GM12878 (cell line): ENCODE measurements at regions not wholly inside any gene's neighbourhood (a gene's known extent, or its start where the extent isn't known, plus 50 kb on each side); places are given as distances from the start of the nearest gene placed in this dataset.

Experiments
- ATAC-seq: fragments of 200-7000 bp; cut with Tn5 transposase; 3 replicates; pipeline ENCODE4 v1.9.1; 2020; ENCODE audit warnings: mild to moderate bottlenecking, moderate library complexity
- BruUV-seq: library from RNA; stranded (reverse); fragments of 400-500 nt; replicated peaks from 2 replicates; lab custom pipeline; 2021; lab: Mats Ljungman, UMichigan
- CTCF ChIA-PET: fragments of 300-600 bp; sonication (Branson Sonifier 250); formaldehyde crosslinking; extraction: SDS; loops from one replicate; lab custom pipeline; 2021; ENCODE audit warnings: inconsistent platforms; lab: Yijun Ruan, JAX
- POLR2A ChIA-PET: fragments of 350-600 bp; formaldehyde crosslinking; extraction: SDS; loops from one replicate; lab custom pipeline; 2021; ENCODE audit warnings: inconsistent platforms; lab: Charles Lee
- RAD21 ChIA-PET: fragments of 300-600 bp; sonication (Branson Sonifier 250); formaldehyde crosslinking; loops from one replicate; lab custom pipeline; 2023; ENCODE audit warnings: antibody characterized with exemption; ENCODE audit not compliant: unreplicated experiment; lab: Charles Lee
- SMC1A ChIA-PET: fragments of 300-600 bp; sonication (Branson Sonifier 250); formaldehyde crosslinking; loops from one replicate; lab custom pipeline; 2023; ENCODE audit not compliant: unreplicated experiment, uncharacterized antibody; lab: Charles Lee
- DNase-seq: peaks from one replicate; pipeline ENCODE4 v3.0.0-alpha.2; 2011; ENCODE audit warnings: low read depth, low spot score
- FAIRE-seq: peaks from 3 replicates; lab custom pipeline; 2011; peaks lifted over from hg19 to GRCh38; lab: Jason Lieb, UNC
- H2AFZ ChIP-seq: 2 replicates; pipeline ENCODE4 v1.6.0; 2011; ENCODE audit warnings: low read depth, low read length, control low read depth; ENCODE audit not compliant: control insufficient read depth
- H3K27ac ChIP-seq: 2 replicates; pipeline ENCODE4 v1.5.1; 2011; ENCODE audit warnings: control low read depth; ENCODE audit not compliant: control insufficient read depth, insufficient read depth
- H3K27me3 ChIP-seq, 2 experiments: replicated peaks in 1 of 2; 2 replicates each; pipeline versions ENCODE4 v1.6.0 to v1.6.1; 2011; ENCODE audit warnings: low read length in 1 of 2; ENCODE audit not compliant: control insufficient read depth in 2 of 2, insufficient read depth in 2 of 2
- H3K36me3 ChIP-seq, 2 experiments: 2 replicates each; pipeline ENCODE4 v1.5.1; 2011; ENCODE audit warnings: low read length in 1 of 2; ENCODE audit not compliant: control insufficient read depth in 2 of 2, insufficient read depth in 2 of 2
- H3K4me1 ChIP-seq: 2 replicates; pipeline ENCODE4 v1.6.1; 2011; ENCODE audit warnings: mild to moderate bottlenecking, low read length, moderate library complexity, mixed read lengths; ENCODE audit not compliant: control insufficient read depth, insufficient read depth
- H3K4me2 ChIP-seq: 2 replicates; pipeline ENCODE4 v1.6.0; 2011; ENCODE audit warnings: control low read depth; ENCODE audit not compliant: control insufficient read depth, insufficient read depth
- H3K4me3 ChIP-seq: fragments of 200-600 bp; sonication (generic); 2 replicates; pipeline ENCODE4 v1.5.1; 2016
- H3K79me2 ChIP-seq: 2 replicates; pipeline ENCODE4 v1.6.0; 2011; ENCODE audit warnings: low read length; ENCODE audit not compliant: control insufficient read depth, insufficient read depth
- H3K9ac ChIP-seq: 2 replicates; pipeline ENCODE4 v1.8.0; 2011; ENCODE audit warnings: low read length, control low read depth, mixed read lengths; ENCODE audit not compliant: control insufficient read depth, insufficient read depth
- H3K9me3 ChIP-seq: replicated peaks from 3 replicates; pipeline ENCODE4 v1.5.1; 2011; ENCODE audit warnings: mild to moderate bottlenecking, low read length; ENCODE audit not compliant: control insufficient read depth, insufficient read depth
- H4K20me1 ChIP-seq: 2 replicates; pipeline ENCODE4 v1.6.0; 2011; ENCODE audit not compliant: control insufficient read depth, insufficient read depth
- BMI1 ChIP-seq: fragments of 450-650 bp; IDR thresholded peaks from 2 replicates; pipeline ENCODE4 v1.6.1; 2016; ENCODE audit warnings: mild to moderate bottlenecking, moderate library complexity, borderline replicate concordance
- BRCA1 ChIP-seq: IDR thresholded peaks from 2 replicates; pipeline ENCODE4 v1.6.1; 2011; ENCODE audit warnings: low read depth, low read length, improper control_type of control experiment
- FOS ChIP-seq: IDR thresholded peaks from 3 replicates; pipeline ENCODE4 v1.6.1; 2011; ENCODE audit warnings: borderline replicate concordance; ENCODE audit not compliant: insufficient read length; ENCODE audit errors: extremely low read depth
- LARP7 ChIP-seq: fragments of 450-650 bp; IDR thresholded peaks from 2 replicates; pipeline ENCODE4 v1.6.1; 2017; ENCODE audit warnings: mild to moderate bottlenecking
- RAD21 ChIP-seq: IDR thresholded peaks from 2 replicates; pipeline ENCODE4 v1.6.1; 2011; ENCODE audit warnings: mild to moderate bottlenecking, low read depth, low read length, moderate library complexity; ENCODE audit not compliant: insufficient read depth
- RELA ChIP-seq: fragments of 450-650 bp; IDR thresholded peaks from 2 replicates; pipeline ENCODE4 v1.8.0; 2014; ENCODE audit warnings: borderline replicate concordance; ENCODE audit not compliant: partially characterized antibody
- REST ChIP-seq: IDR thresholded peaks from 2 replicates; pipeline ENCODE4 v1.6.1; 2012; ENCODE audit warnings: mild to moderate bottlenecking, low read depth, low read length
- RUNX3 ChIP-seq: IDR thresholded peaks from 2 replicates; pipeline ENCODE4 v1.6.1; 2012; ENCODE audit warnings: low read length, inconsistent platforms
- SIX5 ChIP-seq: IDR thresholded peaks from 2 replicates; pipeline ENCODE4 v1.6.1; 2011; ENCODE audit warnings: mild to moderate bottlenecking, low read depth, low read length, moderate library complexity; ENCODE audit not compliant: severe bottlenecking
- SMARCA5 ChIP-seq: fragments of 450-650 bp; IDR thresholded peaks from 2 replicates; pipeline ENCODE4 v1.6.1; 2017; ENCODE audit warnings: mild to moderate bottlenecking
- SPI1 ChIP-seq: IDR thresholded peaks from 2 replicates; pipeline ENCODE4 v1.6.1; 2011; ENCODE audit warnings: low read depth, mild to moderate bottlenecking, low read length, moderate library complexity, borderline replicate concordance; ENCODE audit not compliant: insufficient read depth
- WGBS: methylation state at CpG from one replicate; pipeline ENCODE4 v1.1.6; 2016; ENCODE audit warnings: low lambda C conversion rate; ENCODE audit not compliant: insufficient replicate concordance, insufficient coverage; ENCODE audit errors: missing lambda C conversion rate; 5-methylcytosine and 5-hydroxymethylcytosine counted together
- in situ Hi-C: fragments of 300-500 bp; cut with MboI; formaldehyde crosslinking; loops from 9 replicates; pipeline ENCODE4 v1.14.3; 2018; ENCODE audit warnings: mixed read lengths
- intact Hi-C: fragments of 100-400 bp; cut with micrococcal nuclease; formaldehyde crosslinking; loops from one replicate; pipeline ENCODE4 v1.14.2; 2022; ENCODE audit not compliant: unreplicated experiment

- Histone ChIP-seq H3K27me3 (peaks cover 0 to 2% of the 10 kb centered on the region in 2 experiments; a peak in 1 of 4 replicates), H3K27ac (no peak overlapping the region), H3K9me3 (no peaks in the 10 kb centered on the region; the same call in 2 of the 3 replicates), H3K4me3 (no peak overlapping the region), H3K79me2 (no peaks in the 10 kb centered on the region), H3K9ac (no peak overlapping the region), H2AFZ (no peak overlapping the region), H3K4me2 (no peak overlapping the region), H4K20me1 (no peaks in the 10 kb centered on the region), H3K36me3 (no peaks in the 10 kb centered on the region), H3K4me1 (no peaks in the 10 kb centered on the region)
- WGBS = 52% methylated on average over 12 of the region's 12 CpGs
- intact Hi-C loops (no loop called here), in situ Hi-C loops (no loop called here)
- no TSS peak for BruUV-seq
- TF ChIP-seq RELA = no peak
- TF ChIP-seq BRCA1 = no peak
- TF ChIP-seq SPI1 = no peak
- no peak for TF ChIP-seq LARP7
- no peak for TF ChIP-seq SIX5
- no peak for TF ChIP-seq SMARCA5
- no peak for TF ChIP-seq RAD21
- RAD21 ChIA-PET = no interaction called here
- POLR2A ChIA-PET = no interaction called here
- CTCF ChIA-PET = no interaction called here
- no peak for FAIRE-seq
- no peak for ATAC-seq
- SMC1A ChIA-PET = no interaction called here
- DNase-seq = no peak
Observed at GRCh38 chr17:77019893-77020379, 120.8 kb upstream of the SEC14L1 start.

- no peak overlapping the region for H3K9ac ChIP-seq
- no peaks in the 10 kb centered on the region; the same call in 2 of the 3 replicates for H3K9me3 ChIP-seq
- ATAC-seq (no peak), FAIRE-seq (no peak), DNase-seq (no peak)
- no peaks in the 10 kb centered on the region for H3K4me1 ChIP-seq
- BruUV-seq = no TSS peak
- H3K27ac ChIP-seq = no peak overlapping the region
- POLR2A ChIA-PET = no interaction called here
- intact Hi-C loops = no loop called here
- H3K4me2 ChIP-seq = no peak overlapping the region
- RAD21 ChIA-PET = no interaction called here
- WGBS = 5% methylated on average over 1 of the region's 1 CpG
- no peak overlapping the region for H2AFZ ChIP-seq
- no peaks in the 10 kb centered on the region for H3K79me2 ChIP-seq
- peaks cover 0 to 2% of the 10 kb centered on the region in 2 experiments; a peak in 1 of 4 replicates for H3K27me3 ChIP-seq
- CTCF ChIA-PET = no interaction called here
- H3K36me3 ChIP-seq = no peaks in the 10 kb centered on the region
- TF ChIP-seq REST (peak; percentile 63; the same call in 1 of the 2 replicates), RUNX3 (no peak), FOS (no peak), BMI1 (no peak)
- TF ChIP-seq, all 136 proteins: peak for 1
- in situ Hi-C loops = no loop called here
- SMC1A ChIA-PET = no interaction called here
- Histone ChIP-seq H3K4me3 (no peak overlapping the region), H4K20me1 (no peaks in the 10 kb centered on the region)
Observed at GRCh38 chr17:77020973-77021372, 119.8 kb upstream of the SEC14L1 start.
